Right cardiac atrium (tissue), 5 donors: ENCODE measurements at regions not wholly inside any gene's neighbourhood (a gene's known extent, or its start where the extent isn't known, plus 50 kb on each side); places are given as distances from the start of the nearest gene placed in this dataset.
A peak's percentile ranks its signal among the peaks of the same experiment; 100 is the strongest.

Experiments
- ATAC-seq, 2 donors: fragments of 200-7000 bp; cut with Tn5 transposase; one replicate each; pipeline versions ENCODE4 v1.8.0 to v1.9.1; 2020; ENCODE audit warnings: moderate library complexity in 2 of 2, mild to moderate bottlenecking in 1 of 2
- DNase-seq, 3 donors: peaks; one replicate each; pipeline ENCODE4 v3.0.0-alpha.2; 2020
- H3K27ac ChIP-seq: one replicate; pipeline ENCODE4 v1.5.1; 2013; ENCODE audit warnings: mild to moderate bottlenecking, low read length, control low read depth, moderate library complexity
- H3K27me3 ChIP-seq: one replicate; pipeline ENCODE4 v1.6.1; 2013; ENCODE audit not compliant: control insufficient read depth, insufficient read depth
- H3K4me1 ChIP-seq: one replicate; pipeline ENCODE4 v1.6.1; 2013; ENCODE audit warnings: low read length; ENCODE audit not compliant: control insufficient read depth, insufficient read depth
- H3K4me3 ChIP-seq: one replicate; pipeline ENCODE4 v1.5.1; 2013; ENCODE audit warnings: low read length, control low read depth
- H3K9me3 ChIP-seq: one replicate; pipeline ENCODE4 v1.6.1; 2013; ENCODE audit warnings: low read length; ENCODE audit not compliant: control insufficient read depth
- WGBS: extraction: QIAGEN DNeasy Blood & Tissue Kit; methylation state at CpG from one replicate; pipeline ENCODE4 v1.1.7; 2013; 5-methylcytosine and 5-hydroxymethylcytosine counted together
- intact Hi-C, 4 donors: fragments of 100-400 bp; cut with DNase I; formaldehyde crosslinking; loops; one replicate each; pipeline versions ENCODE4 v1.11.0 to v1.14.0; 2022 to 2023
- donor health status: healthy with polysubstance abuse.
- donor health status: DM: no; HTN: yes; CAD: no.
- donor health status: DM: no; HTN: no; CAD: no.
- donor health status: DM: no; HTN: yes; CAD: no; lungs with severe emphysema.
- donor health status: DM: yes; HTN: yes; CAD: no.

DNA sequence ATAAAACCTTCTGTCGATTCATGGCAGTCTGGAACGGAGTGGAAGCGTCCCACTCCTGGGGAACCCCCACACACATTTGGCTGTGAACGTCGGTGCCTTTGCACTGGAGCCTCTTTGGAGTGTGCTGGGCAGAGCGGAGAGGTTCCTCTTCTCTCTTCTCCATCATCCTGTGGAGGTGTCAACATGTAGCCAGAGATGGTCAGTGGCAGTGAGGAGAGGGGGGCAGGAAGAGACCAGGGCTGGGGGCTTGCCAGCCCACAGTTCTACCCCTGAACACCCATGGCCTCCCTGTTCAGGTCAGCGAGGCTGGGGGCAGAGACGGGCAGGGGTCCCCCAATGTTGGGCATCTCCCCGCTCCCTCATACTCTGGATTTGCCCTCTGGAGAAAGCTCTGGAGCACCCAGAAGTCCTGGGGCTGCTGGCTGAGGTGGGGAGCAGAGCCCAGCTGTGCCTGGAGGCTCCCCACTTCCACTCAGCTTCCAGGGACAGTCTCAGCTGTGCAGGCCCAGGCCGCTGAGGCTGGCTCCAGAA, 223.7 kb downstream of the SEC14L1 start:
- DNase-seq = peak in 1 of 3 donors; percentile 37
- ATAC-seq = peak; percentile 10 to 13
- peaks cover 10% of the 10 kb centered on the region for H3K4me1 ChIP-seq
- no peaks in the 10 kb centered on the region for H3K9me3 ChIP-seq
- 64% methylated on average over 10 of the region's 10 CpGs for WGBS
- no peaks in the 10 kb centered on the region for H3K27me3 ChIP-seq
- no peak overlapping the region for H3K27ac ChIP-seq
- intact Hi-C loops = no loop called here
- H3K4me3 ChIP-seq = no peak overlapping the region

- Histone ChIP-seq H3K27me3 (no peaks in the 10 kb centered on the region), H3K9me3 (no peaks in the 10 kb centered on the region), H3K4me1 (peaks cover 10% of the 10 kb centered on the region), H3K27ac (peak overlapping the region; percentile 59), H3K4me3 (no peak overlapping the region)
- DNase-seq = no peak
- intact Hi-C loops = no loop called here
- no peak for ATAC-seq
- 95% methylated on average over 8 of the region's 8 CpGs for WGBS
These were observed 224.3 kb downstream of the SEC14L1 start for GRCh38 chr17:77364941-77365583.

- Histone ChIP-seq H3K27ac (peak overlapping the region; percentile 59), H3K4me3 (no peak overlapping the region), H3K9me3 (no peaks in the 10 kb centered on the region), H3K27me3 (no peaks in the 10 kb centered on the region), H3K4me1 (peaks cover 10% of the 10 kb centered on the region)
- WGBS = 59% methylated on average over 11 of the region's 11 CpGs
- DNase-seq (peak; percentile 75 to 82 (median 76)), ATAC-seq (peak; percentile 68 to 72)
- intact Hi-C loops = no loop called here
These were observed 224.9 kb downstream of the SEC14L1 start for GRCh38 chr17:77365584-77366186.

GRCh38 chr17:77366206-77366557, 225.4 kb downstream of the SEC14L1 start:
- intact Hi-C loops = no loop called here
- Histone ChIP-seq H3K4me3 (no peak overlapping the region), H3K9me3 (no peaks in the 10 kb centered on the region), H3K27ac (peak overlapping the region; percentile 14), H3K27me3 (no peaks in the 10 kb centered on the region), H3K4me1 (peaks cover 10% of the 10 kb centered on the region)
- peak in 1 of 3 donors; percentile 40 for DNase-seq
- WGBS = 58% methylated on average over 5 of the region's 5 CpGs
- no peak for ATAC-seq

DNA sequence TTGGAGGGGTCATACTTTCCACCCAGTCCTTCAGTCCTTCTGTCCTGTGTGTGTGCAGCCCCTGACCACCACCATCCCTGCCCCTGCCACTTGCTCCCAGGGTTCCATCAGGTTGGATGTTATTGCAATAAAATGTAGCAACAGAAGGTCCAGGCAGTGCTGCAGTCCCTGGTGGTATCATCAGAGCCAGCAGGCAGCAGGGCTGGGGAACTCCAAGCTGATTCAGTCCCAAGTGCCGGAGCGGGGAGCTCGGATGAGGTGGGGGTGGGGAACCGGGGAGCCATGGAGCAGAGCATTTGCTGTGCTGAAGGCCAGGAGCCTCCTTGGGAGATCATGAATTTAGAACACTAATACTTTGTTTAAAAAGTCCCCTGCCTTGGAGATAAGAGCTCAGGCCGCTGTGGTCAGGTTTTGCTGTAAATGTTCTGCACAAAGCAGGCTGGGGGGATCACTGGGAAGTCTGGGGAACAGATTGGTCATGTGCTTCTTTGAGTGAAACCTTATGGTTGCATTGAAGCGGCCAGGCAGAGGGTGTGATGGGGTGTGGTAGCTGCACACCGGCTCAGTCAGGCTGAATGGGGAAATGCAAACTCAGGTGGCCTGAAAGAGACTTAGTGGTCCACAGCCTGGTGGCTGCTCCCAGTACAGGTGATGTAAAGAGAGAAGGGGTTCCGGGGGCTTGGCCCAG, 225.9 kb downstream of the SEC14L1 start:
- DNase-seq (peak in 2 of 3 donors; percentile 71 to 73), ATAC-seq (no peak)
- no peaks in the 10 kb centered on the region for H3K9me3 ChIP-seq
- H3K27me3 ChIP-seq = no peaks in the 10 kb centered on the region
- peaks cover 12% of the 10 kb centered on the region for H3K4me1 ChIP-seq
- no peak overlapping the region for H3K4me3 ChIP-seq
- 67% methylated on average over 8 of the region's 8 CpGs for WGBS
- intact Hi-C loops = no loop called here
- peak overlapping the region; percentile 14 for H3K27ac ChIP-seq

DNA sequence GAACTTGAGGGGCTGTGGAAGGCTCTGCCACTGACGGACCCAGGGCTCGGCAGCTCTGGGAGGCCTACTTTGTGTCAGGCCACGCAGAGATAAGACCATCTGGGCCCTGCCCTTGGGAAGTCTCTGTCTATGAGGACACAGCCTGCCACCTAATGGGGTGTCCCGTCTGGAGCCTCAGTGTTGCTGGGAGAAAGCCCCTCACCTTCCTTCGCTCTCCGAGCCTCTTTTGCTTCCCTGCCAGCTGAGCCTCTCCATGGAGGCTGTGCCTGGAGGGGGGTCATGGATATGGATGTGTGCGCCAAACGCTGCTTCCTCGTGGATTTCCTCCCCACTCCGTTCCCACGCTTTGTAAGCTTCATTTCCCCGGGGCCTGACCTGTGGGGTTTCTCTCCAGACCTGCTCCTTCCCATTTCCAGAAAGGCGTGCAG, 228.8 kb downstream of the SEC14L1 start:
- no peaks in the 10 kb centered on the region for H3K27me3 ChIP-seq
- no peak overlapping the region for H3K4me3 ChIP-seq
- peaks cover 16% of the 10 kb centered on the region for H3K4me1 ChIP-seq
- 77% methylated on average over 13 of the region's 13 CpGs for WGBS
- no peaks in the 10 kb centered on the region for H3K9me3 ChIP-seq
- intact Hi-C loops = no loop called here
- H3K27ac ChIP-seq = no peak overlapping the region
- ATAC-seq = no peak
- peak; percentile 7 to 49 (median 45) for DNase-seq

GRCh38 chr17:77370586-77370985, 229.8 kb downstream of the SEC14L1 start:
- no peaks in the 10 kb centered on the region for H3K27me3 ChIP-seq
- peak; percentile 4 to 18 (median 8) for DNase-seq
- ATAC-seq = no peak
- H3K9me3 ChIP-seq = no peaks in the 10 kb centered on the region
- no peak overlapping the region for H3K4me3 ChIP-seq
- intact Hi-C loops = loop anchor here in 1 of 4 donors (5.0 kb wide), 1 partner anchor 38 kb away; no protein-coding TSS in a partner anchor
- no peak overlapping the region for H3K27ac ChIP-seq
- WGBS = 75% methylated on average over 5 of the region's 5 CpGs
- H3K4me1 ChIP-seq = peaks cover 20% of the 10 kb centered on the region

DNA sequence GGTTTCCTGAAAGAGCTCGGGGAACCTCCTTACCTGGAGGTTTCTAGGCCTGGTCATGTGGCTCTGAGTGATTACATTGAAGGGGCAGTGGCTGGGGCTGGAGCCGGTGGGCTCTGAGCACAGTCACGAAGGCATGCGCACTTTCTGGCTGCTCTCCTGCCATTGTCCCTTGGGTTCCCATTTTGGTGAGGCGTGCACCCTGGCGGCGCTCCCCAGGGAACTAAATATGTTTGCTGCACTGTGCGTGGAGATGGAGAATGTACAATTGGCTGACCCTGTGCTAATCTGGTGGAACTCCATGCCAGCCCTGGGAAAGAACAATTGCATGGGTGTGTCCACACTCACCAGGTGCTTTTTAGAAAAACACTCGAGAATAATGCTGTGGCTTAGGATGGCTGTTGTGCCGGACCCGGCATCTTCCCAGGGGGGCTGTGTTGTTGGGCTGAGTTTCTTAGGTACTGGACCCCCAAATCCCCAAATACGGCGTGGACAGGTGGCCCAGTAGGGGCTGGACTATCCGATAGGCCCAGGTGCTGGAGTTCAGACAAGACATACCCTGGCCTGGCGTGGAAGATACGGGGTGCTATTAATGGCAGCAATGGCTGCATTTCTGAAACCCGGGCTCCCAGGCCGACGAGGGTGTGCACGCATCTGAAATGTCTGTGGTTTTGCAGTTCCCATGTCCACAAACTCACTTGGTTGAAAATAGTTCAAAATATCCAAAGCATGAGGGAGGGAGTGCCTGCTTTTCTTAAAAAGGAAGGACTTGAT, 230.5 kb downstream of the SEC14L1 start:
- peak in 2 of 3 donors; percentile 43 to 59 for DNase-seq
- Histone ChIP-seq H3K27ac (peak overlapping the region; percentile 10), H3K9me3 (no peaks in the 10 kb centered on the region), H3K27me3 (no peaks in the 10 kb centered on the region), H3K4me3 (no peak overlapping the region), H3K4me1 (peaks cover 22% of the 10 kb centered on the region)
- no peak for ATAC-seq
- intact Hi-C loops = loop anchor here in 1 of 4 donors (5.0 kb wide), 1 partner anchor 39 kb away; no protein-coding TSS in a partner anchor
- 66% methylated on average over 20 of the region's 20 CpGs for WGBS

DNA sequence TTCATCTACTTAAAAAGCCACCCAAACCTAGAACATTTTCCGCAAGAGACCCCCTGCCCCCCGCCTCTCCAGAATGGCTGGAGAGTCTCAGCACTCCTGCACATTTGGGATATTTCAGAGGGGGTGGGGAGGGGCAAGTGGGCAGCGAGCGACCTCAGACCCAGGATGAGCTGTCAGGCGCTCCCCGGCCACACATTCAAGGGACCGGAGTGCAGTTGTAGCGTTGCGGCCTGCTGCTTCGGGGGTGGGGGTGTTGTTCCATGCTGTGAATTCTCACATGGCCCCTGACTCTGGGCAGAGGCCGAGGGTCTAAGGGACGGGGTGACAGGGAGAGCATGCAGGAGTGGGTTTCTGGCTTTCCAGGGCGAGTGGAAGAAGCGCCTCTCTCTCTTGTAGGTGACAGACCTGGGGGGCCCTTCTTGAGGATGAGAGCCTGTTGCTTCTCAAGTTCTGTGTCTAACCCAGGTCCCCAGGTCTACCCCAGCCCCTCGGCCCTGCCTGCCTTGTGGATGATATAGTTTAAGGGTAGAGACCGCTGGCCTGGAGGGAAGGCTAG, 231.2 kb downstream of the SEC14L1 start:
- no peak overlapping the region for H3K4me3 ChIP-seq
- WGBS = 65% methylated on average over 16 of the region's 16 CpGs
- peaks cover 28% of the 10 kb centered on the region for H3K4me1 ChIP-seq
- DNase-seq = peak; percentile 15 to 62 (median 57)
- H3K27ac ChIP-seq = peak overlapping the region; percentile 10
- no peaks in the 10 kb centered on the region for H3K9me3 ChIP-seq
- no peak for ATAC-seq
- intact Hi-C loops = loop anchor here in 1 of 4 donors (5.0 kb wide), 1 partner anchor 40 kb away; no protein-coding TSS in a partner anchor
- H3K27me3 ChIP-seq = no peaks in the 10 kb centered on the region
